ENCODE measurements at regions not wholly inside any gene's neighbourhood (a gene's known extent, or its start where the extent isn't known, plus 50 kb on each side); places are given as distances from the start of the nearest gene placed in this dataset.
"Not testable (repeated sequence)": the region's sequence is repeated elsewhere in the genome, so short reads cannot be mapped to it uniquely, and the experiment has no call there.

DNA sequence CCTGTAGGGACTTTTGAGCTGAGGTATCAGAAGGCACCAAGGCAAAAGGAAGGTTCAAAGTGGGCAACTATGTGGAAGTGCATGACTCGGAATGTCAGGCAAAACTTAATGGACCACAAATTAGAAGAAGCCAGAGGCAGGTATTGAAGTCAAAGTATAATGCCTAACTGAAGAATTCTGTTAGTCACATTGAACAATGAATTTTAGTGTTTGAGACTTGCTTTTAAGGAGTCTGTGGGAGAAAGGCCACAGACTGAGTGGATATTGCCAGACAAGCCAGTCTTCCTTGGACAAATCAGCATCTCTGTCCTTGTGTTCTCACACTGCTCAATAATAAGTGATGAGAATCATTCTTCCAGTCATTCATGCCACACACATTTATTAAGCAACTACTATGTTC lies 498.9 kb downstream of the STK39 start:
- Histone ChIP-seq H3K27ac (ENCODE audit: low read depth, low read length) (no peak overlapping the region), H3K36me3 (ENCODE audit: control insufficient read depth, insufficient read depth, low read length) (no peaks in the 10 kb centered on the region), H3K9me3 (ENCODE audit: control insufficient read depth, insufficient read depth, low read length) (no peaks in the 10 kb centered on the region), H3K4me3 (ENCODE audit: low read depth, low read length) (no peak overlapping the region), H3K4me1 (ENCODE audit: control insufficient read depth, insufficient read depth, low read length) (no peaks in the 10 kb centered on the region), H3K27me3 (ENCODE audit: control insufficient read depth, insufficient read depth, low read length) (no peaks in the 10 kb centered on the region)
- 100% methylated on average over 1 of the region's 1 CpG for WGBS (ENCODE audit: insufficient coverage)
- no peak for DNase-seq (ENCODE audit: low read depth in 4 of 6, low spot score in 6 of 6)

DNA sequence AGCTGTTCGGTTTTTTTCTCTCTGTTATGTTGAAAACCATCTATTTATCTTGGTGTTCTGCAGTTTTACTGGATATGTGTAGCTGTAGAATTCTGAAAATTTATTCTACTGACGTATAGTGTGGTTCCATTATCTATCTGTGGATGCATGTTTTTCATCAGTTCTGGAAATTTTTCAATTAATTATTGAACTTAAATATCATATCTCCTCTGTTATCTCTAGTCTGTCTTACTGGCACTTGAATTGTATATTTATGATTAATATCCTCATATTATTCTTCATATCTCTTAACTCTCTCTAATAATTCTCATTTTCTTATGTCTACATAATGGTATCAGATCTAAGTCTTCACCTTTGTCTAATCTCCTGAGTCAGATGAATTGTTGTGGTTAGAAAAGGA lies 501.7 kb downstream of the STK39 start:
- no peaks in the 10 kb centered on the region for H3K9me3 ChIP-seq (ENCODE audit: control insufficient read depth, insufficient read depth, low read length)
- H3K4me3 ChIP-seq (ENCODE audit: low read depth, low read length) = no peak overlapping the region
- no CpG with 5 or more reads among the region's 2 CpGs for WGBS (ENCODE audit: insufficient coverage)
- H3K36me3 ChIP-seq (ENCODE audit: control insufficient read depth, insufficient read depth, low read length) = no peaks in the 10 kb centered on the region
- H3K27me3 ChIP-seq (ENCODE audit: control insufficient read depth, insufficient read depth, low read length) = no peaks in the 10 kb centered on the region
- DNase-seq (ENCODE audit: low read depth in 4 of 6, low spot score in 6 of 6) = no peak
- H3K27ac ChIP-seq (ENCODE audit: low read depth, low read length) = no peak overlapping the region
- H3K4me1 ChIP-seq (ENCODE audit: control insufficient read depth, insufficient read depth, low read length) = no peaks in the 10 kb centered on the region

DNA sequence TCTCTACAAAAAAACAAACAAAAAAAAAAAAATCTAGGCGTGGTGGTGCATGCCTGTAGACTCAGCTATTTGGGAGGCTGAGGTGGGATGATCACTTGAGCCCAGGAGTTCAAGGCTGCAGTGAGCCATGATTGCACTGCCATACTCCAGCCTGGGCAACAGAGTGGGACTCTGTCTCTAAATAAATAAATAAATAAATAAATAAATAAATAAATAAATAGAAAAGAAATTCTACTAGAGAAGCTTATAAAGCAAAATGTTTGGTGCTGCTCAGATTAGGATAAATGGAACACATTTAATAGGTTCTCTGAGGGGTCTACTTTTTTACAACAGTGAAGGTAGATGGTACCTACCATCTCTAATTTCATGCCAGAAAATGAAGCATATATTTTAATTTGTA lies 507.5 kb downstream of the STK39 start:
- H3K36me3 ChIP-seq (ENCODE audit: control insufficient read depth, insufficient read depth, low read length); DNase-seq (ENCODE audit: low read depth in 4 of 6, low spot score in 6 of 6); H3K4me1 ChIP-seq (ENCODE audit: control insufficient read depth, insufficient read depth, low read length); H3K4me3 ChIP-seq (ENCODE audit: low read depth, low read length); H3K27ac ChIP-seq (ENCODE audit: low read depth, low read length); H3K9me3 ChIP-seq (ENCODE audit: control insufficient read depth, insufficient read depth, low read length); H3K27me3 ChIP-seq (ENCODE audit: control insufficient read depth, insufficient read depth, low read length): not testable (repeated sequence)
- no CpG with 5 or more reads among the region's 1 CpG for WGBS (ENCODE audit: insufficient coverage)

DNA sequence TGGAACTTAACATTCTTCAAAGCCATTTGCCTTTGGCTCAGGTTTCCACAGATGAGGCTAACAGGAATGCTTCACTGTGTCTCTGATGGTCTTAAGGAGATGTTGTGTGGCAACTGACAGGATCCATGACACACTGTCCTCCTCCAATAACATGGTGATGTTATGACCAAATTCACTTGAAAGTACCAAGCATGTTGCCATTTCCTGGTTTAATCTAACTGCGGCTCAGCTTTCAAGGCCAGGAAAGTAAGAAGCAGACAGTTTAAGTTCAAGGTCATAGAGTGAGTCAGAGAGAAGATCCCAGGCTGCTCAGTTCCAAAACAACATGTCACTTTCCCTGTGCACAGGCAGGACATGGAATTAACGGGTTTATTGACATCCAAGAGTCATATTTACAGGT lies 513.6 kb downstream of the STK39 start:
- no peaks in the 10 kb centered on the region for H3K4me1 ChIP-seq (ENCODE audit: control insufficient read depth, insufficient read depth, low read length)
- no peak overlapping the region for H3K4me3 ChIP-seq (ENCODE audit: low read depth, low read length)
- no peaks in the 10 kb centered on the region for H3K9me3 ChIP-seq (ENCODE audit: control insufficient read depth, insufficient read depth, low read length)
- H3K36me3 ChIP-seq (ENCODE audit: control insufficient read depth, insufficient read depth, low read length) = no peaks in the 10 kb centered on the region
- 60% methylated on average over 1 of the region's 2 CpGs for WGBS (ENCODE audit: insufficient coverage)
- no peaks in the 10 kb centered on the region for H3K27me3 ChIP-seq (ENCODE audit: control insufficient read depth, insufficient read depth, low read length)
- no peak overlapping the region for H3K27ac ChIP-seq (ENCODE audit: low read depth, low read length)
- no peak for DNase-seq (ENCODE audit: low read depth in 4 of 6, low spot score in 6 of 6)

DNA sequence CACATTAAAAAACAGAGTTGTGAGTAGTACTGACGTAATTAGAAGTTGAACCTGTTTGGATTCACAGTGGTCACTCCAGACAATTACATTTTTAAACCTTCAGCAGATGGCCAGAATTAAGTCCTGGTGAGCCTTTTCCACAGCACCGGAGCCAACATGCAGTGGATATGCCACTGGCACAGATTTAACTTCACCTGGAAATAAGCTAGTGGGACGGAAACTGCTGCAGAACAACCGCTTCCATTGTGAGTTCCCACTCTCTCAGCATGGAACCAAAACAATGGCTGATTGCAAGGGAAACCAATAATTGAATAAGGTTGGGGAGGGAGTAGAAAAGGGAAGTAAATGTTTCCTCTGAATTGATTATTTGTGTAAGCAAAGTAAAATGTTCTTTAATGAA lies 515.1 kb downstream of the STK39 start:
- H3K27me3 ChIP-seq (ENCODE audit: control insufficient read depth, insufficient read depth, low read length) = no peaks in the 10 kb centered on the region
- no peak overlapping the region for H3K4me3 ChIP-seq (ENCODE audit: low read depth, low read length)
- 40% methylated on average over 2 of the region's 4 CpGs for WGBS (ENCODE audit: insufficient coverage)
- DNase-seq (ENCODE audit: low read depth in 4 of 6, low spot score in 6 of 6) = peak in 1 of 6 donors; percentile 56
- H3K9me3 ChIP-seq (ENCODE audit: control insufficient read depth, insufficient read depth, low read length) = no peaks in the 10 kb centered on the region
- H3K27ac ChIP-seq (ENCODE audit: low read depth, low read length) = no peak overlapping the region
- H3K36me3 ChIP-seq (ENCODE audit: control insufficient read depth, insufficient read depth, low read length) = no peaks in the 10 kb centered on the region
- no peaks in the 10 kb centered on the region for H3K4me1 ChIP-seq (ENCODE audit: control insufficient read depth, insufficient read depth, low read length)

DNA sequence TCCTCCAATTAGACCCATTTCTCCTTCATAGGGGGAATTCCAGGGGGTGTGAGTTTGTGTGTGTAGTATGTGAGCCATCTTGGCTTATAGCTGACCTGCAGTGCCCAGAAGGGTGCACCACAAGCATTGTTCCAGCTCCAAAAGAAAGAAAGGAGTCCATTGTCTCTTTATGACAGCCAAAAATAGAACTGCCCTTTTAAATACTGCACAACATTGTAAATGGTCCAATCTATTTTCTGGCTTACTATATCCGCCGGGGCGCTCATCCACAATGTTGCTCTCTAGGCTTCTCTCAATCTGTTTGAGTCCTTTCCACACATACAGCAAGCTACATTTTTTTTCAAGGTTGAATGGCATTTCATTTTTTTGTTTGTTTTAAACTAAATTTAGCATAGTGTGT lies 517.5 kb downstream of the STK39 start:
- no peaks in the 10 kb centered on the region for H3K4me1 ChIP-seq (ENCODE audit: control insufficient read depth, insufficient read depth, low read length)
- H3K36me3 ChIP-seq (ENCODE audit: control insufficient read depth, insufficient read depth, low read length) = no peaks in the 10 kb centered on the region
- H3K9me3 ChIP-seq (ENCODE audit: control insufficient read depth, insufficient read depth, low read length) = no peaks in the 10 kb centered on the region
- H3K27me3 ChIP-seq (ENCODE audit: control insufficient read depth, insufficient read depth, low read length) = no peaks in the 10 kb centered on the region
- no CpG with 5 or more reads among the region's 3 CpGs for WGBS (ENCODE audit: insufficient coverage)
- DNase-seq (ENCODE audit: low read depth in 4 of 6, low spot score in 6 of 6) = peak in 1 of 6 donors; percentile 13
- no peak overlapping the region for H3K27ac ChIP-seq (ENCODE audit: low read depth, low read length)
- H3K4me3 ChIP-seq (ENCODE audit: low read depth, low read length) = no peak overlapping the region

DNA sequence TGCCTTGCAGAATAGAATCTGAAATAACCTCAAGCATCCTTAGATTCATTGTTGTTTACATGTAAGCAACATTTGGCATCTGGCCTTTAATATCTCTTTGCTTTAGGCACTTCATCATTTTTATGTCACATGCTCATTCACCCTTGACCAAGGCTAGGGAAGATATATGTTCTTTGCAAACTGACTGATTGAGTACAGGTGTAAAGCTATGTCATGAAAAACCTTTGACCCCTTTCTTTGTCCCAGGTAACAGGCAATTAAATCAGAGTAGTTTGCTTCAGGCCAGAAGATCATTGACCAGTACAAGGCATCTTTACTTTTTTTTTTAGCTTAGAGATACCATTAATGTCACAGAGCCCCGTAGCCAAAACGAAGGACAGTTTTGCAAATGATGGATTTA lies 520.6 kb downstream of the STK39 start:
- Histone ChIP-seq H3K4me1 (ENCODE audit: control insufficient read depth, insufficient read depth, low read length) (no peaks in the 10 kb centered on the region), H3K36me3 (ENCODE audit: control insufficient read depth, insufficient read depth, low read length) (no peaks in the 10 kb centered on the region), H3K9me3 (ENCODE audit: control insufficient read depth, insufficient read depth, low read length) (no peaks in the 10 kb centered on the region), H3K27me3 (ENCODE audit: control insufficient read depth, insufficient read depth, low read length) (no peaks in the 10 kb centered on the region), H3K27ac (ENCODE audit: low read depth, low read length) (no peak overlapping the region), H3K4me3 (ENCODE audit: low read depth, low read length) (no peak overlapping the region)
- no CpG with 5 or more reads among the region's 2 CpGs for WGBS (ENCODE audit: insufficient coverage)
- no peak for DNase-seq (ENCODE audit: low read depth in 4 of 6, low spot score in 6 of 6)

- Histone ChIP-seq H3K27me3 (ENCODE audit: control insufficient read depth, insufficient read depth, low read length) (no peaks in the 10 kb centered on the region), H3K9me3 (ENCODE audit: control insufficient read depth, insufficient read depth, low read length) (no peaks in the 10 kb centered on the region), H3K27ac (ENCODE audit: low read depth, low read length) (no peak overlapping the region), H3K36me3 (ENCODE audit: control insufficient read depth, insufficient read depth, low read length) (no peaks in the 10 kb centered on the region), H3K4me1 (ENCODE audit: control insufficient read depth, insufficient read depth, low read length) (peaks cover 3% of the 10 kb centered on the region), H3K4me3 (ENCODE audit: low read depth, low read length) (no peak overlapping the region)
- 67% methylated on average over 1 of the region's 3 CpGs for WGBS (ENCODE audit: insufficient coverage)
- DNase-seq (ENCODE audit: low read depth in 4 of 6, low spot score in 6 of 6) = peak in 1 of 6 donors; percentile 18
These were observed 525.8 kb downstream of the STK39 start for GRCh38 chr2:167721593-167721992.

- Histone ChIP-seq H3K9me3 (ENCODE audit: control insufficient read depth, insufficient read depth, low read length) (no peaks in the 10 kb centered on the region), H3K27ac (ENCODE audit: low read depth, low read length) (no peak overlapping the region), H3K4me1 (ENCODE audit: control insufficient read depth, insufficient read depth, low read length) (peaks cover 3% of the 10 kb centered on the region), H3K27me3 (ENCODE audit: control insufficient read depth, insufficient read depth, low read length) (no peaks in the 10 kb centered on the region), H3K4me3 (ENCODE audit: low read depth, low read length) (no peak overlapping the region), H3K36me3 (ENCODE audit: control insufficient read depth, insufficient read depth, low read length) (peaks cover 2% of the 10 kb centered on the region)
- DNase-seq (ENCODE audit: low read depth in 4 of 6, low spot score in 6 of 6) = no peak
- 80% methylated on average over 1 of the region's 4 CpGs for WGBS (ENCODE audit: insufficient coverage)
These were observed 528.0 kb downstream of the STK39 start for GRCh38 chr2:167719410-167719809.

- H3K36me3 ChIP-seq (ENCODE audit: control insufficient read depth, insufficient read depth, low read length) = peaks cover 2% of the 10 kb centered on the region
- no peaks in the 10 kb centered on the region for H3K9me3 ChIP-seq (ENCODE audit: control insufficient read depth, insufficient read depth, low read length)
- WGBS (ENCODE audit: insufficient coverage) = 94% methylated on average over 1 of the region's 1 CpG
- no peak overlapping the region for H3K27ac ChIP-seq (ENCODE audit: low read depth, low read length)
- no peaks in the 10 kb centered on the region for H3K27me3 ChIP-seq (ENCODE audit: control insufficient read depth, insufficient read depth, low read length)
- peaks cover 3% of the 10 kb centered on the region for H3K4me1 ChIP-seq (ENCODE audit: control insufficient read depth, insufficient read depth, low read length)
- no peak overlapping the region for H3K4me3 ChIP-seq (ENCODE audit: low read depth, low read length)
- DNase-seq (ENCODE audit: low read depth in 4 of 6, low spot score in 6 of 6) = no peak
These were observed 528.8 kb downstream of the STK39 start for GRCh38 chr2:167718560-167718959.

All from spinal cord (tissue), 9 donors.